Adrenal gland (tissue), 9 donors: ENCODE measurements at regions not wholly inside any gene's neighbourhood (a gene's known extent, or its start where the extent isn't known, plus 50 kb on each side); places are given as distances from the start of the nearest gene placed in this dataset.

Experiments
- DNase-seq, 7 donors: peaks; one replicate each; pipeline ENCODE4 v3.0.0-alpha.2; 2019 to 2020
- H3K27ac ChIP-seq, 5 donors: fragments of 200-600 bp; sonication (generic) in 4 of 5; 1 replicate in 3 of 5; 2 replicates in 2 of 5; pipeline versions ENCODE4 v1.5.1 to v1.8.0; 2016 to 2020; ENCODE audit warnings: mild to moderate bottlenecking in 1 of 5
- H3K27me3 ChIP-seq: fragments of 200-600 bp; 2 replicates; pipeline ENCODE4 v1.8.0; 2021
- H3K36me3 ChIP-seq, 2 donors: fragments of 200-600 bp; replicated peaks in 1 of 2; 1 replicate in 1 of 2; 2 replicates in 1 of 2; pipeline versions ENCODE4 v1.5.1 to v1.8.0; 2018 to 2022
- H3K4me1 ChIP-seq, 2 donors: fragments of 200-600 bp; replicated peaks in 1 of 2; 1 replicate in 1 of 2; 2 replicates in 1 of 2; pipeline versions ENCODE4 v1.5.1 to v1.8.0; 2018 to 2021
- H3K4me3 ChIP-seq, 4 donors: fragments of 200-600 bp; sonication (generic) in 3 of 4; one replicate each; pipeline ENCODE4 v1.5.1; 2016 to 2018
- H3K9me3 ChIP-seq, 3 donors: fragments of 200-600 bp; sonication (generic) in 1 of 3; replicated peaks in 1 of 3; 1 replicate in 2 of 3; 2 replicates in 1 of 3; pipeline versions ENCODE4 v1.5.1 to v1.8.0; 2016 to 2021
- POLR2A ChIP-seq, 2 donors: fragments of 450-650 bp; IDR thresholded peaks; one replicate each; pipeline ENCODE4 v1.6.1; 2017; ENCODE audit warnings: antibody characterized with exemption in 2 of 2, mild to moderate bottlenecking in 2 of 2, moderate library complexity in 1 of 2
- WGBS, 4 donors: extraction: QIAGEN DNeasy Blood & Tissue Kit in 2 of 4; methylation state at CpG; one replicate each; pipeline versions ENCODE4 v1.1.5 to v1.1.7; 2013 to 2017; 5-methylcytosine and 5-hydroxymethylcytosine counted together
- intact Hi-C, 2 donors: fragments of 100-400 bp; cut with DNase I; formaldehyde crosslinking; loops; one replicate each; pipeline versions ENCODE4 v1.14.1 to v1.15.0; 2022 to 2023
- TF ChIP-seq, protein P1 (sequence below), 6 experiments: fragments of 450-650 bp in 4 of 6; fragments of 200-600 bp in 2 of 6; sonication (generic) in 1 of 6; IDR thresholded peaks; 1 replicate in 5 of 6; 2 replicates in 1 of 6; pipeline versions ENCODE4 v1.5.1 to v1.8.0; 2016 to 2021; ENCODE audit warnings: antibody characterized with exemption in 6 of 6, mild to moderate bottlenecking in 2 of 6, moderate library complexity in 1 of 6
- donor health status: healthy with polysubstance abuse.
- donor health status: Bipolar disorder and iron deficiency.
- donor health status: DM: yes; HTN: yes; CAD: no.
- donor health status: DM: no; HTN: no; CAD: no.
- donor health status: DM: no; HTN: no; CAD: no.

GRCh38 chr5:143601917-143602333 lies 198.4 kb upstream of the NR3C1 start:
- no peaks in the 10 kb centered on the region for H3K36me3 ChIP-seq
- H3K4me1 ChIP-seq, result no peaks in the 10 kb centered on the region
- WGBS, 4 donors, result 68 to 74% (median 73%) methylated on average over 4 of the region's 4 CpGs
- TF ChIP-seq, protein P1, sequence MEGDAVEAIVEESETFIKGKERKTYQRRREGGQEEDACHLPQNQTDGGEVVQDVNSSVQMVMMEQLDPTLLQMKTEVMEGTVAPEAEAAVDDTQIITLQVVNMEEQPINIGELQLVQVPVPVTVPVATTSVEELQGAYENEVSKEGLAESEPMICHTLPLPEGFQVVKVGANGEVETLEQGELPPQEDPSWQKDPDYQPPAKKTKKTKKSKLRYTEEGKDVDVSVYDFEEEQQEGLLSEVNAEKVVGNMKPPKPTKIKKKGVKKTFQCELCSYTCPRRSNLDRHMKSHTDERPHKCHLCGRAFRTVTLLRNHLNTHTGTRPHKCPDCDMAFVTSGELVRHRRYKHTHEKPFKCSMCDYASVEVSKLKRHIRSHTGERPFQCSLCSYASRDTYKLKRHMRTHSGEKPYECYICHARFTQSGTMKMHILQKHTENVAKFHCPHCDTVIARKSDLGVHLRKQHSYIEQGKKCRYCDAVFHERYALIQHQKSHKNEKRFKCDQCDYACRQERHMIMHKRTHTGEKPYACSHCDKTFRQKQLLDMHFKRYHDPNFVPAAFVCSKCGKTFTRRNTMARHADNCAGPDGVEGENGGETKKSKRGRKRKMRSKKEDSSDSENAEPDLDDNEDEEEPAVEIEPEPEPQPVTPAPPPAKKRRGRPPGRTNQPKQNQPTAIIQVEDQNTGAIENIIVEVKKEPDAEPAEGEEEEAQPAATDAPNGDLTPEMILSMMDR (IDR thresholded peaks at IDR 0.05), result no peak
- no peak for TF ChIP-seq POLR2A (IDR thresholded peaks at IDR 0.05)
- peaks cover 6% of the 10 kb centered on the region for H3K27me3 ChIP-seq
- DNase-seq, result peak in 3 of 7 donors; percentile 7 to 53 (median 8)
- no peaks in the 10 kb centered on the region for H3K9me3 ChIP-seq
- no peak overlapping the region for H3K4me3 ChIP-seq
- intact Hi-C loops, result no loop called here
- H3K27ac ChIP-seq, result no peak overlapping the region

DNA sequence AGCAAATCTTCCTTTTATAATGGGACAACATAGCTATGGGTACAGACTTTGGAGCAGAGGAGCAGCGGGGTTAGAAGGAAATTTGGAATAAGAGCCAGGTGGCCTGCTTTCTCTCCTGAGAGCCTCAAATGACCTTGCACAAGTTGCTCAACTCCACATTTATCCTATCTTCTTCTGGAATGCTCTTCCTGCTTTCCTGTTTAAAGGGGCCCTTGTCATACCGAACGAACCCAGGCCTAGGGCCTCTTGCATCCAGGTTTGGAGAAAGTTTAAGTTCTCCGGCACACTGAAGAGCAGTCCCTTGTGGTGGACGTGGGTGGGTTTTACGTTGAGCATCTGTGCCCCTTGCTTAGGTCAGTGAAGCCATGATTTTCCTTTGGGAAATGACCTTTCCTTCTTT lies 197.9 kb upstream of the NR3C1 start:
- WGBS, 4 donors, result 84 to 94% (median 89%) methylated on average over 6 of the region's 6 CpGs
- TF ChIP-seq POLR2A (IDR thresholded peaks at IDR 0.05), result no peak
- TF ChIP-seq, protein P1 (IDR thresholded peaks at IDR 0.05), result no peak
- H3K27ac ChIP-seq, result no peak overlapping the region
- intact Hi-C loops, result no loop called here
- no peaks in the 10 kb centered on the region for H3K9me3 ChIP-seq
- H3K27me3 ChIP-seq, result peaks cover 6% of the 10 kb centered on the region
- H3K4me1 ChIP-seq, result no peaks in the 10 kb centered on the region
- H3K4me3 ChIP-seq, result no peak overlapping the region
- DNase-seq, result no peak
- H3K36me3 ChIP-seq, result no peaks in the 10 kb centered on the region

DNA sequence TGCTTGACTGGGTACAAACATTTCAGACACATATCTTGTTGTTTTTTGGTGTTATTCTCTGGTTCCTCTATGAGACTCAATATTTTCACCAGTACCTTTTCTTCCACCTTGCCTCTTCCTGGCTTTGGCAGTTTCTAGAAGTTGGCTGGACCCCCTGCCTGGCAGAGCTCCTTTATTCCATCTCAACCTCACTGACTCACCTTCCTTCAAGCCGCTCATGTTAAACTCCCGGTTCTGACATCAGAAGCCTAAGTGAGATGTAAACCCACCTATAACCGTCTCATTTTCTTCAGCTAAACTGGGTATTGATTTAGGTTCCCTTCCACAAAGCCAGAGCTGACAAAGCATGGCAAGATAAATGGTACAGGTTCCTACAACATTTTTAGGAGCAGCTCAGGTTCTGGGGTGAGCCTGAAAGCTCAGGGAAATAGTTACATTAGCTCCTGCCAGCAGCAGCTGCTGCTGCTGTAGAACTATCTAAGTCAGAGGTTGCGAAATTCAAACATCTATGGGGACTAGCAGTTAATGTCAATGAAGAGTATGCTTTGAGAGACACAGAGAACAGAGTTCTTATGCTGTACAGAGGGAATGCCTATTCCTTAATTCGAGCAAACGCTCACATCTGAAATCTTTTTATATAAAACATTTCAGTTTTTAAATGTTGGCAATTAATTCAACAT lies 197.1 kb upstream of the NR3C1 start:
- intact Hi-C loops, result no loop called here
- no peaks in the 10 kb centered on the region for H3K4me1 ChIP-seq
- no peaks in the 10 kb centered on the region for H3K36me3 ChIP-seq
- no peak overlapping the region for H3K4me3 ChIP-seq
- H3K9me3 ChIP-seq, result no peaks in the 10 kb centered on the region
- TF ChIP-seq, protein P1 (IDR thresholded peaks at IDR 0.05), result no peak
- TF ChIP-seq POLR2A (IDR thresholded peaks at IDR 0.05), result no peak
- no peak for DNase-seq
- WGBS, 4 donors, result 89 to 95% (median 91%) methylated on average over 6 of the region's 6 CpGs
- no peak overlapping the region for H3K27ac ChIP-seq
- H3K27me3 ChIP-seq, result peaks cover 6% of the 10 kb centered on the region

- intact Hi-C loops, result no loop called here
- TF ChIP-seq, protein P1 (IDR thresholded peaks at IDR 0.05), result no peak
- no peak for TF ChIP-seq POLR2A (IDR thresholded peaks at IDR 0.05)
- Histone ChIP-seq H3K27me3 (peaks cover 6% of the 10 kb centered on the region), H3K4me1 (no peaks in the 10 kb centered on the region), H3K36me3 (no peaks in the 10 kb centered on the region), H3K27ac (no peak overlapping the region), H3K4me3 (no peak overlapping the region), H3K9me3 (no peaks in the 10 kb centered on the region)
- DNase-seq, result no peak
- 85 to 92% (median 89%) methylated on average over 6 of the region's 6 CpGs for WGBS, 4 donors
These were observed 196.0 kb upstream of the NR3C1 start for GRCh38 chr5:143599474-143599873.
